Neural progenitor cell (in vitro differentiated cells): ENCODE measurements at regions not wholly inside any gene's neighbourhood (a gene's known extent, or its start where the extent isn't known, plus 50 kb on each side); places are given as distances from the start of the nearest gene placed in this dataset.

ENCODE experiments used
- CTCF ChIP-seq: fragments of 200-600 bp; sonication (generic); IDR thresholded peaks from 2 replicates; pipeline ENCODE4 v1.5.1; 2017; ENCODE audit warnings: antibody characterized with exemption, mild to moderate bottlenecking
- EZH2 ChIP-seq: fragments of 200-600 bp; sonication (generic); IDR thresholded peaks from 2 replicates; pipeline ENCODE4 v1.6.1; 2017; ENCODE audit warnings: antibody characterized with exemption, mild to moderate bottlenecking, moderate library complexity

- TF ChIP-seq EZH2 (no peak), CTCF (no peak)
Observed at GRCh38 chr2:107776362-107776761, 50.3 kb upstream of the RGPD4 start.
